ENCODE measurements at regions not wholly inside any gene's neighbourhood (a gene's known extent, or its start where the extent isn't known, plus 50 kb on each side); places are given as distances from the start of the nearest gene placed in this dataset.

- TF ChIP-seq POLR2A (IDR thresholded peaks at IDR 0.05) = no peak
- no peak for TF ChIP-seq CTCF (IDR thresholded peaks at IDR 0.05)
- no peak for TF ChIP-seq POLR2AphosphoS5 (IDR thresholded peaks at IDR 0.05)
Observed at GRCh38 chr4:108559911-108560310, 60.5 kb upstream of the RPL34 start.
